DOHH2 (cell line): ENCODE measurements at regions not wholly inside any gene's neighbourhood (a gene's known extent, or its start where the extent isn't known, plus 50 kb on each side); places are given as distances from the start of the nearest gene placed in this dataset.

Experiments
- EZH2phosphoT487 ChIP-seq: fragments of 200-600 bp; sonication (generic); IDR thresholded peaks from 2 replicates; pipeline ENCODE4 v1.6.1; 2017; ENCODE audit warnings: borderline replicate concordance, mild to moderate bottlenecking, antibody characterized with exemption, low read length, moderate library complexity, mixed read lengths
- TF ChIP-seq, protein P1 (sequence below): fragments of 200-600 bp; sonication (generic); IDR thresholded peaks from one replicate; pipeline ENCODE4 v1.5.1; 2014; ENCODE audit warnings: antibody characterized with exemption, mild to moderate bottlenecking, low read depth, low read length; ENCODE audit not compliant: poor library complexity, severe bottlenecking

DNA sequence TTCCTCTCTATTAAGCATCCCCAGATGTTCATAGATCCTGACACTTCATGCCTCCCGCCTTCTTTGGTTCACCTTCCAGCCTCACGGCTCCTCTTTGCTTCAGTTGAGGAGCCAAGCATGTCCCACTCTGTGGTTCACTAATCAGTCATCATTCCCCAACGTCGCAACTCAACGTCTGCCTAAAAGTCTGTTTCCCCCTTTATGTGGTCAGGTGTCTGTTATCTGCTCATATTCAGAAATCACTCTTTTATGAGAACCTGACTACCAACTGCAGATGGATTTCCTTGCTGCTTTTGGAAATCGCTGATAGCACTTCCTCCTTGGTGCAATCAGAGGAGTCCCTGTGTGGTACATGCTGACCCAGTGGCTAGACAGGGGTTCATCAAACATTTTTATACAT, 94.1 kb upstream of the VANGL1 start:
- TF ChIP-seq, protein P1, sequence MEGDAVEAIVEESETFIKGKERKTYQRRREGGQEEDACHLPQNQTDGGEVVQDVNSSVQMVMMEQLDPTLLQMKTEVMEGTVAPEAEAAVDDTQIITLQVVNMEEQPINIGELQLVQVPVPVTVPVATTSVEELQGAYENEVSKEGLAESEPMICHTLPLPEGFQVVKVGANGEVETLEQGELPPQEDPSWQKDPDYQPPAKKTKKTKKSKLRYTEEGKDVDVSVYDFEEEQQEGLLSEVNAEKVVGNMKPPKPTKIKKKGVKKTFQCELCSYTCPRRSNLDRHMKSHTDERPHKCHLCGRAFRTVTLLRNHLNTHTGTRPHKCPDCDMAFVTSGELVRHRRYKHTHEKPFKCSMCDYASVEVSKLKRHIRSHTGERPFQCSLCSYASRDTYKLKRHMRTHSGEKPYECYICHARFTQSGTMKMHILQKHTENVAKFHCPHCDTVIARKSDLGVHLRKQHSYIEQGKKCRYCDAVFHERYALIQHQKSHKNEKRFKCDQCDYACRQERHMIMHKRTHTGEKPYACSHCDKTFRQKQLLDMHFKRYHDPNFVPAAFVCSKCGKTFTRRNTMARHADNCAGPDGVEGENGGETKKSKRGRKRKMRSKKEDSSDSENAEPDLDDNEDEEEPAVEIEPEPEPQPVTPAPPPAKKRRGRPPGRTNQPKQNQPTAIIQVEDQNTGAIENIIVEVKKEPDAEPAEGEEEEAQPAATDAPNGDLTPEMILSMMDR, result no peak
- no peak for TF ChIP-seq EZH2phosphoT487
